Lower leg skin (tissue), 4 donors: ENCODE measurements at regions not wholly inside any gene's neighbourhood (a gene's known extent, or its start where the extent isn't known, plus 50 kb on each side); places are given as distances from the start of the nearest gene placed in this dataset.

Source experiments
- DNase-seq, 2 donors: peaks; one replicate each; pipeline ENCODE4 v3.0.0-alpha.2; 2019; ENCODE audit warnings: low spot score in 2 of 2
- H3K4me3 ChIP-seq: fragments of 200-600 bp; sonication (generic); 2 replicates; pipeline ENCODE4 v1.5.1; 2017; ENCODE audit warnings: mild to moderate bottlenecking, low read depth; ENCODE audit not compliant: poor library complexity, severe bottlenecking
- POLR2A ChIP-seq, 2 donors: fragments of 450-650 bp; IDR thresholded peaks; one replicate each; pipeline ENCODE4 v1.6.1; 2016 to 2017; ENCODE audit warnings: antibody characterized with exemption in 2 of 2, mild to moderate bottlenecking in 1 of 2, moderate library complexity in 1 of 2
- WGBS, 2 donors: methylation state at CpG; one replicate each; pipeline ENCODE4 v1.1.5; 2018; 5-methylcytosine and 5-hydroxymethylcytosine counted together
- intact Hi-C: fragments of 100-400 bp; cut with DNase I; formaldehyde crosslinking; loops from one replicate; pipeline ENCODE4 v1.15.0; 2023; ENCODE audit warnings: low total_unique reads
- TF ChIP-seq, protein P1 (sequence below), 3 donors: fragments of 450-650 bp; IDR thresholded peaks; one replicate each; pipeline ENCODE4 v1.5.1; 2016; ENCODE audit warnings: antibody characterized with exemption in 3 of 3, mild to moderate bottlenecking in 3 of 3, moderate library complexity in 2 of 3

DNA sequence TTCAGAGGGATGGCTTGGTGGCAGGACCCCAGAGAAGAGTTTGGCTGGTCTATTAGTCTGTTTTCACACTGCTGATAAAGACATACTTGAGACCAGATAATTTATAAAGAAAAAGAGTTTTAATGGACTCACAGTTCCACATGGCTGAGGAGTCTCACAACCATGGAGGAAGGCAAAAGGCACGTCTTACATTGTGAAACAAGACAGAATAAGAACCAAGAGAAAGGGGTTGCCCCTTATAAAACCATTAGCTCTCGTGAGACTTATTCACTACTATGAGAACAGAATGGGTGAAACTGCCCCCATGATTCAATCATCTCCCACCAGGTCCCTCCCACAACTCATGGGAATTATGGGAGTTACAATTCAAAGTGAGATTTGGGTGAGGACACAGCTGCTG is 78.5 kb upstream of the SSTR1 start:
- intact Hi-C loops: no loop called here
- no peak for DNase-seq
- no peak for TF ChIP-seq POLR2A (IDR thresholded peaks at IDR 0.05)
- TF ChIP-seq, protein P1, sequence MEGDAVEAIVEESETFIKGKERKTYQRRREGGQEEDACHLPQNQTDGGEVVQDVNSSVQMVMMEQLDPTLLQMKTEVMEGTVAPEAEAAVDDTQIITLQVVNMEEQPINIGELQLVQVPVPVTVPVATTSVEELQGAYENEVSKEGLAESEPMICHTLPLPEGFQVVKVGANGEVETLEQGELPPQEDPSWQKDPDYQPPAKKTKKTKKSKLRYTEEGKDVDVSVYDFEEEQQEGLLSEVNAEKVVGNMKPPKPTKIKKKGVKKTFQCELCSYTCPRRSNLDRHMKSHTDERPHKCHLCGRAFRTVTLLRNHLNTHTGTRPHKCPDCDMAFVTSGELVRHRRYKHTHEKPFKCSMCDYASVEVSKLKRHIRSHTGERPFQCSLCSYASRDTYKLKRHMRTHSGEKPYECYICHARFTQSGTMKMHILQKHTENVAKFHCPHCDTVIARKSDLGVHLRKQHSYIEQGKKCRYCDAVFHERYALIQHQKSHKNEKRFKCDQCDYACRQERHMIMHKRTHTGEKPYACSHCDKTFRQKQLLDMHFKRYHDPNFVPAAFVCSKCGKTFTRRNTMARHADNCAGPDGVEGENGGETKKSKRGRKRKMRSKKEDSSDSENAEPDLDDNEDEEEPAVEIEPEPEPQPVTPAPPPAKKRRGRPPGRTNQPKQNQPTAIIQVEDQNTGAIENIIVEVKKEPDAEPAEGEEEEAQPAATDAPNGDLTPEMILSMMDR (IDR thresholded peaks at IDR 0.05): no peak
- 88% methylated on average over 2 of the region's 2 CpGs for WGBS, 2 donors
- H3K4me3 ChIP-seq: no peak overlapping the region

DNA sequence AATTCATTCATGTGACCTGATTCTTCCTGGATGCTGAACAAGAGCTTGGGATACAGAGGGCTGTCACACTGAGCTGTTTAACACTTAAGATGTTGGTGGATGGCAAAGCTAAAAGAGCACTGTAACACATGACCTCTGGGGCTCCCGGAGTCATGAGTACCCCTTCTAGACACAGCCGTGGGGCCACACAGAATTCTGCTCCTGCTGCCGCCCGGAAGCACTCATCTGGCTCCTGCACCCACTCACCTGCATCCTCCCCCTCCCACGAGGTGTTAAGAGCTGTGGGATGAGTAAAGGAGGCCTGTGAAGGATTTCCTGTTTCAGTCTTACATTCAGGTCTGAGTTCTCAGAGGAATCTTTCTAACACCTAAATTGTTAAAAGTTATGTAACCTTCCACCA is 78.0 kb upstream of the SSTR1 start:
- TF ChIP-seq, protein P1 (IDR thresholded peaks at IDR 0.05): no peak
- TF ChIP-seq POLR2A (IDR thresholded peaks at IDR 0.05): no peak
- no peak overlapping the region for H3K4me3 ChIP-seq
- DNase-seq: no peak
- WGBS, 2 donors: 69 to 82% methylated on average over 5 of the region's 5 CpGs
- intact Hi-C loops: no loop called here

DNA sequence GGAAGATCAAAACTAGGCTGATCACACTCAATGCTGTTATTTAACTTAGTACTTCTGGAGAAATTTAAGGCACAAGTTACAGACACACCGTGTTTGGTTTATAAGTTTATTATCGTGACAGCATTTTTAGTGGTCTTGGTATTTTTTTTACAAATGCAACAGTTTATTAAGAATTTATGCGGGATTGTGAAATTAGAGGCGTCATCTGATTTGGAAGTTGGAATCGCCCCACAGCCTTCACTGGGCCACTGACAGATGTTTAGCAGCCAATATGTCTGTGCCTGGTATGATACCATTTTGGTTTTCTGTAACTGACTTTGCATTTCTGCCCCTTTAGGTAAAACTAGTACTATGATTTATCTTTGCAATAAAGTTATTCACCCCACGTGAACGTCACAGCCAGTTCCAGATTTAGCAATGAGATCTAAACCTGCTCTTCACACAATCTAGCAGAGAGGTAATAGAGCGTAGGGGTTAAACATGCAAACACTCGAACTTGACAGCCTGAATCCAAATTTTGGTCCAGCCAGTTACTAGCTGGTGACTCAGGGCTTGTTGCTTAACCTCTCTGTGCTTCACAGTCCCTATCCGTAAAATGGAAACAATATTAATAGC is 73.2 kb upstream of the SSTR1 start:
- TF ChIP-seq, protein P1 (IDR thresholded peaks at IDR 0.05): no peak
- DNase-seq: no peak
- no peak overlapping the region for H3K4me3 ChIP-seq
- intact Hi-C loops: no loop called here
- WGBS, 2 donors: 80 to 88% methylated on average over 10 of the region's 10 CpGs

DNA sequence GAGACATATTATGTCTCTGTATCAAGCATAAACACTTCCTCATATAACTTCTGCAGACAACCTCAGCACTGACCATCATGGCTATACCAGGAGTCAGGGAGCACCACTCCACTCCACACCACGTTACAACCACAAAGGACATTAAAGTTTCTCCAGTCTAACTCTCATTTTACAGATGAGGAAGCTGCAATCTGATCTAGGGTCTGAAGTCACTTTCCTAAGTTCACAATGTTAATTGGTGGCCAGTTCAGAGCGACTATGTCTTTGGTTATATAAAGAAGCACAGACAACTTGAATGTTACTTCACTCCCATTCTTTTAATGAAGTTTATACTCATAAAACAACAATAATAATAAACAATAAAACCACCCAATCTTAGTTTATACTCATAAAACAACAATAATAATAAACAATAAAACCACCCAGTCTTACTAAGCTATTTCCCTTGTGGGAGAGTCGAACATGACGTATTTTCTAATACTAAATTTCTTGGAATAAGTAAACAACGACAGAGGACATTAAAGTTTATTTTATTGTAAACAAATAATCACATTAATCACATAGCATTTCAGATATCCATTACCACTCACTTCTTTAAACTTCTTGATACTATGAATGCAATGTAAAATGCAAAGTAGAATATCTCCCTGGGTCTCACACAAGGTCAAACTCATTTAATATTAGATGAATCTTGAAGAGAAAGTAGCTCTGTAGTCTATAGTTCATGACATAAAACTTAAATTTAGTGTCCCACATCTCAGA is 72.4 kb upstream of the SSTR1 start:
- TF ChIP-seq, protein P1 (IDR thresholded peaks at IDR 0.05): no peak
- TF ChIP-seq POLR2A (IDR thresholded peaks at IDR 0.05): no peak
- H3K4me3 ChIP-seq: no peak overlapping the region
- no peak for DNase-seq
- 75 to 76% methylated on average over 5 of the region's 5 CpGs for WGBS, 2 donors
- intact Hi-C loops: no loop called here

DNA sequence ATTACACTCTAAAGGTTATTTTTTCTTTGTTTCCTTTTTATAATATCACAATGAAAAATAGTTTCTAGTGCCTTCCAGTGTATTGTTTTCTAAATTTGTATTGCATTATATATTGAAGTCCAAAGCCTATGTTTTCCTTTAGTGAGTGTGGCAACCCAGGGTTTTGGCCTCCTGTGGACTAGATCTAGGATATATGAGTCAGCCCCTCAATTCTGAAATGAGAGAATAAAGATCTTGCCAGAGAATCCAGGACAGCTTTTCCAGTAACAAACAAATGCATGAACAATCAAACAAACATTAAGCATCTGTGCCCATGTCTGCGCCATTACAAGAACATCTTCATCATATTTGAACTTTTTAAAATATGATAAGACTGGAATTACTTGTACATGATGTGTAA is 70.7 kb upstream of the SSTR1 start:
- whole genome bisulfite sequencing, 2 donors: 96 to 98% methylated on average over 1 of the region's 1 CpG
- intact Hi-C loops: no loop called here
- no peak for DNase-seq
- no peak for TF ChIP-seq POLR2A (IDR thresholded peaks at IDR 0.05)
- TF ChIP-seq, protein P1 (IDR thresholded peaks at IDR 0.05): no peak
- no peak overlapping the region for H3K4me3 ChIP-seq
